ENCODE measurements at regions not wholly inside any gene's neighbourhood (a gene's known extent, or its start where the extent isn't known, plus 50 kb on each side); places are given as distances from the start of the nearest gene placed in this dataset.

GRCh38 chr10:130407052-130407451 lies 270.9 kb downstream of the GLRX3 start:
- FAIRE-seq, result no peak

DNA sequence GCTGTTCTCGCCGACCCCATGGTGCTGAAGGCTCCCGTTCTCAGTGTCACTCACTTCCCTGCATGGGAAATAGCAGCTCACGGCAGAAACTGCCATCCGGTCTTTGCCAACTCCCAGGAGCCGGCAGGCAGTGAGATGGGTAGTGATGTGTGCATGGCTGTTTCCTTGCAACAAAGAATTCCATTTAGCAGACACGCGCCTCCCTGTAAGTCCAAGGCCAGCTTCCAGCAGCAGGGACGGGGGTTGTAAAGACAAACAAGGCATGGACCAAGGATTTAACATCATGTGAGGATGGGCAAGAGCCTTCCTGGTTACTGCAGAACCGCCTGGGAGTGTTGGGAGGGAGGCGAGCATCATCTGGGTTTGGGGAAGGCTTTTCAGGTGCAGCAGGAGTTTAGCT lies 273.1 kb downstream of the GLRX3 start:
- no peak for FAIRE-seq

DNA sequence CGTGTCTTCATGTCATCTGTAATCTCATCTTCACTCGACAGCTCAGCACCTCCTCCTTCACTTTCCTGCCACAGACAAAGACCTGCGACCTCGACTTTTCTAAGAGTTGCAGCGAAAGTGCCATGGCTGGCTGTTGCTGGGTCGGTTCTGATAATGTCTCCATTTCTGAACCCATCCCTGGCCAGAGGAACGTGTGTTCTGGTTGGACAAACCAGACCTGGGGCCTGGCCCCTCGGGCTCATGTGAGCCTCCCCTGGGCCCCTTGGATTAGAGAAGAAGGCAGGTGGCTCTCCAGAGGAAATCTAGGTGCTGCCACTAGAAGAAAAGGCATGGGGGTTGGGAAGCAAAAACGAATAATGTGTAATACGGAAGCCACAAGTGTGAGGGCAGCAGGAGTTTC lies 273.7 kb downstream of the GLRX3 start:
- no peak for FAIRE-seq

- no peak for FAIRE-seq
Measured at GRCh38 chr10:130411496-130412085, 275.4 kb downstream of the GLRX3 start.

DNA sequence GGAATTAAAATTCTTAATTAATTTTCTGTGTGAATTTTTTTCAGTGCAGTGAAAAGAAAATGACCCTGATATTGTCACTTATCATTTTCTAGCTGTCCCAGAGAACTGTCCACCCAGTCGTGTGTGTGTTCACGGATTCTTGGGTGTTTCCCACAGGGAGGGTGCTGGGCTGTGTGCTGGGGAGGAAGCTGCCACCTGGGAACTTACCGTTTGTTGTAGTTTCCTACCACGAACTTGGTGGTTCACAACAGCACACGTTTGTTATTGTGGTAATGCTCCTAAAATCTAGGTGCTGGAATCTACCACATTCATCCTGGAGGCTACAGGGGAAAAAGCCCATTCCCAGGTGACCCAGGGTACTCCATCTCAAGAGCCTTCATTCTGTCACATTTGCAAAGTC lies 276.1 kb downstream of the GLRX3 start:
- no peak for FAIRE-seq

DNA sequence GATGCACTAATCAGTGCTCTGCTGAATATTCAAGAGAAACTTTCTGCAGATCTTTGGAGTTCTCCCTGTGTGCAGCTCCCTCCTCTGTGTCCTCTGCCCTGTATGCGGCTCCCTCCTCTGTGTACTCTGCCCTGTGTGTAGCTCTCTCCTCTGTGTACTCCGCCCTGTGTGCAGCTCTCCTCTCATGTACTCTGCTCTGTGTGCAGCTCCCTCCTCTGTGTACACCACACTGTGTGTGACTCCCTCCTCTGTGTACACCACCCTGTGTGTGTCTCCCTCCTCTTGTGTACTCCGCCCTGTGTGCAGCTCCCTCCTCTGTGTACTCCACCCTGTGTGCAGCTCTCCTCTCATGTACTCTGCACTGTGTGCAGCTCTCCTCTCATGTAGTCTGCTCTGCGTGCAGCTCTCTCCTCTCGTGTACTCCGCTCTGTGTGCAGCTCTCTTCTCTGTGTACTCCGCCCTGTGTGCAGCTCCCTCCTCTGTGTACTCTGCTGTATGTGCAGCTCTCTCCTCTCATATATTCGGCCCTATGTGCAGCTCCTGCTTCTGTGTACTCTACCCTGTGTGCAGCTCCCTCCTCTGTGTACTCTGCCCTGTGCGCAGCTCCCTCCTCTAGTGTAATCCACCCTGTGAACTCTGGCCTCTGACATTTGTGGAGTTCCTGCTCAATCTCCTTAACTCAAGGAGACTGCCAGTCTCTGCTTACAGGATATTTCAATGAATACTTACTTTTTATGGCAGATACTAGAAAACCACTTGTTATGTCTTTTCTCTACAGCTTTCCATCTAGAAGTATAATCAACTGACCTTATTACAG lies 280.4 kb downstream of the GLRX3 start:
- FAIRE-seq, result no peak

DNA sequence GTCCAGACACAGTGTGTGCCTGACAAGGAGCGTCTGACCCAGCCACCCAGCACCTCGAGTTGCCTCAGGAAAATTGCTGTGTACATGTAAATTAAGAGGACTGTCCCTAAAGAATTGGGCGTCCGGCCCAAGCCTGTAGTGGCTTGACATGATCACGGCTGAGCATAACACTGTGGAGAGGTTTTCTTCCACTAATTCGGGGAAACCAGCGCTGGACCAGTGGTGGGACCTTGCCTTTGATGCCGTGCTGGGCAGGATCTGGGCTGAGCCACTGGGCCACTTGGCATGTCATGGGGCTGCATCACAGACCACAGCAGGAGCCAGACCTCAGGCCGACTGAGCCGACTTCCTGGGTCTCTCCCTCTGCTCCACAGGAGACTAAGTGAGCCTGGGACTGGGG lies 282.5 kb downstream of the GLRX3 start:
- FAIRE-seq, result no peak

DNA sequence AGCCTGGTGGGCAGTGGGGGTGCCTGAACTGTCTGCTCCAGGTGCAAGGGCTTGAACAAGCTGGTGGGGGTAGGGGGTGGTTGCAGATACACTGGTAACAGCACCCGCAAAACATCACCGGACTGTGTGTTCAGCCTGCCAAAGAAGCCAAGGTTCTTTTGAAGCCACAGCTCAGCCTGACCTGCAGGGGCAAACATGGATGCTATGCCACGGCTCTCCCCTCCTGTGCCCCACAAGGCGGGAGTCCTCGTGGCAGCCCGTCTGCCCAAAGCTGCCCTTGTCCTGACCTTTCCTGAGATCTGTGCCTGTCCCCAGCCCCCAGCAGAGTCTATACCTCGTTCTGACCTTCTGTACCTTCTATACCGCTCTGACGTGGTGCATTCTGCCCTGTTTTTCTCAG lies 285.7 kb downstream of the GLRX3 start:
- no peak for FAIRE-seq

- FAIRE-seq, result no peak
Measured at GRCh38 chr10:130422366-130423324, 286.5 kb downstream of the GLRX3 start.

- FAIRE-seq, result no peak
Measured at GRCh38 chr10:130423455-130424305, 287.5 kb downstream of the GLRX3 start.

- no peak for FAIRE-seq
Measured at GRCh38 chr10:130424418-130424817, 288.2 kb downstream of the GLRX3 start.

DNA sequence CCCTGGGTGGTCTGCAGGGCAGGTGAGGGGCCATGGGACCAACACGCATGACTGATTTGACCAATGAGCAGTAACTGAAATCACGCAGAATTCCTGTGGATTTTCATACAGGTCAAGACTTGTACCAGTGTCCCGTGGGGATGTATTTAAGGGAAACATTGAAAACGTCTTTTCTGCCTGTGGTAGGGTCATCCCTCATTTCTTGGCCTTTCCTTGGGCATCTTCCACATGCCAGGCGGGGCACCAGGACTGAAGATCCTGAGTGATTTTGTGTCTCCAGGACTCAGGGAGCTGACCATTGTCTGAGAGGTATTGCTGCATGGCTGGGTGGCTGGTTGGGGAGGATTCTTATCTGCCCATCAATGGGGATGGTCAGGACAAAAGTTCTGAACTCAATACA lies 289.0 kb downstream of the GLRX3 start:
- FAIRE-seq, result no peak

- no peak for FAIRE-seq
Measured at GRCh38 chr10:130425881-130426435, 289.8 kb downstream of the GLRX3 start.

GRCh38 chr10:130427216-130427722 lies 291.1 kb downstream of the GLRX3 start:
- FAIRE-seq, result no peak

GRCh38 chr10:130428936-130429335 lies 292.7 kb downstream of the GLRX3 start:
- no peak for FAIRE-seq

DNA sequence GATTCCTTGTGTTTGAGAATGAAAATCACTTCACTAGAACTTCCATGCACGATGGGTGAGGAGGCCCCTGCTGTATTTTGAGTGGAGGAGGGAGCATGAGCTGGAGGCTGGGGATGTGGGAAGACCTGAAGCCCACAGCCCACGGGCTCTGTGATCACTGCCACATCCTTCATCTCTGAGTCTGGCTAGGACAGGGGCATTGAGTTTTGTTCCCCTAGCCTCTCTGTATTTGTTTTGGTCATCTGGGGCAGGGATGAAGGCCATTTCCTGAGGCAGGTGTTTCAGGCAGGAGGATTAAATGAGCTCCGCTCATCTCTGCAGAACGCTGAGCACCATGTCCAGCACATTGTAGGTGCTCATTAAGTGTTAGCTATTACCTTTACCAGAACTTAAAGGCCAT lies 293.6 kb downstream of the GLRX3 start:
- FAIRE-seq, result no peak

- FAIRE-seq, result no peak
Measured at GRCh38 chr10:130430291-130430690, 294.1 kb downstream of the GLRX3 start.

DNA sequence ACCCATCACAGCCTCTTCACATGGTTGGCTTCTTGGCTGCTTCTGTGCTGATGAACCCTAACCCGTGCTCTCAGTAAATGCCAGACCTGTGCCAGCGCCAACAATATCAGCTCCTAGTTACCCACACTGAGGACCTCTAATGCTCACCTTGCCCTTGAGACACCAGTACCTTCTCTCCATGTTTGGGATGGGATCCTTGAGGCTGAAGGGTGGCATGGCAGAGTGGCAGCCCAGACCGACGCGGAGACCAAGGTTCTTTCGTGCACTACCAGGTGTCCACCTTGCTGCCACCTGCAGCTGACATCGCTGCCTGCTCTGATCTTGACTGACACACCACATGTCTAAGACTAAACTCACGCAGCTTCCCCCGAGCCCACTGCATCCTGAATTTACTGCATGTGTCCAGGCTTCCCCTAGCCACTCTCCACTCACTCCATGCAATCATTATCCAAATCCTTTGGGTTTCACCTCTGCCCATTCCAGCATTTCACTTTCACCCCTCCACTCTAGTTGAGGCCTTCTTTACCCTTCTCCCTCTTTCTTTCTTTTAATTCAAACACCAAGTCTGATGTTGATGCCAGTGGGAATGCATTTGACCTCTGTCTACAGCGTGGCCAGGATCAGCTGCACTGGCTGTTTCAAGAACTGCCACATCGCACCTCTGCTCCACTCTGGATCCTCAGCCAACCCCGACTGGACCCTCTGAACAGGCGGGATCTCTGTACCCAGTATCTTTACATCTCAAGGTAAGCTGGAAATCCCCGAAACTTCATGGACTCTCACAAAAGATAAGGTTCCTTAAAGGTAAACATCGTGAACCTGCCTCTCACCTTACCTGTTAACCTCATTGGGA lies 294.9 kb downstream of the GLRX3 start:
- no peak for FAIRE-seq

GRCh38 chr10:130432271-130432670 lies 296.1 kb downstream of the GLRX3 start:
- FAIRE-seq, result no peak

DNA sequence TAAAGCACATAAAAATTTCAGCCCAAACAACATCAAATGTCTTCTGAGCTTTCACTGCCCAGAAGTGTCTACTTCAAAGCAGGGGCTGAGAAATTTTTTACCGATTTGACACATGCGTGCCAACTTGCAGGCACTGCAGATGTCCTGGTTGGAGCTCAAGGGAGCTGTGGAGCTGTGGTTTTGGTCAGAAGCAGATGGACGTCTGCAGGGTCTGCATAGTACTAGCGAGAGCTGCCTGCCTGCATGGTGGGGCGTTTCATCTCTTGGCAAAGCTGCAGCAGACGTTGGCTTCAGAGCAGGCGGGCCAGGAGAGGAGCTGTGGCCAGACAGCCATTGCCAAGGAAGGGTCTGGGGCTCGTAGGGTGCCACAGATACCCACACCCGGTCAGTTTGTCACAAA lies 296.7 kb downstream of the GLRX3 start:
- FAIRE-seq, result no peak
